ENCODE measurements at regions not wholly inside any gene's neighbourhood (a gene's known extent, or its start where the extent isn't known, plus 50 kb on each side); places are given as distances from the start of the nearest gene placed in this dataset.

DNA sequence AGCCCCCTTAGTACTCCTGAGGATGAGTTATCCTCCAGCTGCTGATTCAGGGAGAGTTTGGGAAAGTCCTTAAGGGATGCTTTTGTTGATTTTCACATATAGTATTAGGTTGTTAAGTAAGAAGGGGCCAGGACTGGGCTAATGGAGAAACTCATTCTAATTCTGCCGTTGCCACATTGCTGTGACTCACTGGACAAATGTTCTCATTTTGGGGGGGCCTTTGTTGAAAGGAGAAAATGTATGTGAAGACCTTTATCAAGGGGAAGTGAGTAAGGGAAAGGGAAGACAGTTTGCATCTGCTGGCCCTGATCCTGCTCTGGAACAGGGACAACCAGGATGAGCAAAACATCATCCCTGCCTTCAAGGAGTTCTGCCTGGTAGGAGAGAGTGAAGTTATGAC, 123.2 kb upstream of the FGGY start:
- TF ChIP-seq EGR1 (IDR thresholded peaks at IDR 0.05) (no peak), RAD21 (IDR thresholded peaks at IDR 0.05; ENCODE audit: low read depth) (no peak), ZBTB7A (IDR thresholded peaks at IDR 0.05; ENCODE audit: low read depth) (no peak), EP300 (IDR thresholded peaks at IDR 0.05; ENCODE audit: borderline replicate concordance) (no peak), CREB1 (IDR thresholded peaks at IDR 0.05; ENCODE audit: low read depth) (no peak), CEBPB (IDR thresholded peaks at IDR 0.05) (no peak), FOXM1 (IDR thresholded peaks at IDR 0.05; ENCODE audit: borderline replicate concordance, low read depth) (no peak), YY1 (IDR thresholded peaks at IDR 0.05; ENCODE audit: low read depth) (no peak), TAF1 (IDR thresholded peaks at IDR 0.05; ENCODE audit: low read depth) (no peak), NFIC (IDR thresholded peaks at IDR 0.05) (no peak)
- TF ChIP-seq, protein P1, sequence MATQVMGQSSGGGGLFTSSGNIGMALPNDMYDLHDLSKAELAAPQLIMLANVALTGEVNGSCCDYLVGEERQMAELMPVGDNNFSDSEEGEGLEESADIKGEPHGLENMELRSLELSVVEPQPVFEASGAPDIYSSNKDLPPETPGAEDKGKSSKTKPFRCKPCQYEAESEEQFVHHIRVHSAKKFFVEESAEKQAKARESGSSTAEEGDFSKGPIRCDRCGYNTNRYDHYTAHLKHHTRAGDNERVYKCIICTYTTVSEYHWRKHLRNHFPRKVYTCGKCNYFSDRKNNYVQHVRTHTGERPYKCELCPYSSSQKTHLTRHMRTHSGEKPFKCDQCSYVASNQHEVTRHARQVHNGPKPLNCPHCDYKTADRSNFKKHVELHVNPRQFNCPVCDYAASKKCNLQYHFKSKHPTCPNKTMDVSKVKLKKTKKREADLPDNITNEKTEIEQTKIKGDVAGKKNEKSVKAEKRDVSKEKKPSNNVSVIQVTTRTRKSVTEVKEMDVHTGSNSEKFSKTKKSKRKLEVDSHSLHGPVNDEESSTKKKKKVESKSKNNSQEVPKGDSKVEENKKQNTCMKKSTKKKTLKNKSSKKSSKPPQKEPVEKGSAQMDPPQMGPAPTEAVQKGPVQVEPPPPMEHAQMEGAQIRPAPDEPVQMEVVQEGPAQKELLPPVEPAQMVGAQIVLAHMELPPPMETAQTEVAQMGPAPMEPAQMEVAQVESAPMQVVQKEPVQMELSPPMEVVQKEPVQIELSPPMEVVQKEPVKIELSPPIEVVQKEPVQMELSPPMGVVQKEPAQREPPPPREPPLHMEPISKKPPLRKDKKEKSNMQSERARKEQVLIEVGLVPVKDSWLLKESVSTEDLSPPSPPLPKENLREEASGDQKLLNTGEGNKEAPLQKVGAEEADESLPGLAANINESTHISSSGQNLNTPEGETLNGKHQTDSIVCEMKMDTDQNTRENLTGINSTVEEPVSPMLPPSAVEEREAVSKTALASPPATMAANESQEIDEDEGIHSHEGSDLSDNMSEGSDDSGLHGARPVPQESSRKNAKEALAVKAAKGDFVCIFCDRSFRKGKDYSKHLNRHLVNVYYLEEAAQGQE (IDR thresholded peaks at IDR 0.05; ENCODE audit: low read depth) = no peak
- TF ChIP-seq, protein P2, sequence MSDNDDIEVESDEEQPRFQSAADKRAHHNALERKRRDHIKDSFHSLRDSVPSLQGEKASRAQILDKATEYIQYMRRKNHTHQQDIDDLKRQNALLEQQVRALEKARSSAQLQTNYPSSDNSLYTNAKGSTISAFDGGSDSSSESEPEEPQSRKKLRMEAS (IDR thresholded peaks at IDR 0.05) = no peak
- TF ChIP-seq, protein P3, sequence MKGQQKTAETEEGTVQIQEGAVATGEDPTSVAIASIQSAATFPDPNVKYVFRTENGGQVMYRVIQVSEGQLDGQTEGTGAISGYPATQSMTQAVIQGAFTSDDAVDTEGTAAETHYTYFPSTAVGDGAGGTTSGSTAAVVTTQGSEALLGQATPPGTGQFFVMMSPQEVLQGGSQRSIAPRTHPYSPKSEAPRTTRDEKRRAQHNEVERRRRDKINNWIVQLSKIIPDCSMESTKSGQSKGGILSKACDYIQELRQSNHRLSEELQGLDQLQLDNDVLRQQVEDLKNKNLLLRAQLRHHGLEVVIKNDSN (IDR thresholded peaks at IDR 0.05) = no peak

All from Ishikawa (cell line).